Lower leg skin (tissue), 3 donors: ENCODE measurements at regions not wholly inside any gene's neighbourhood (a gene's known extent, or its start where the extent isn't known, plus 50 kb on each side); places are given as distances from the start of the nearest gene placed in this dataset.
"Not testable (repeated sequence)": the region's sequence is repeated elsewhere in the genome, so short reads cannot be mapped to it uniquely, and the experiment has no call there.

Experiments used
- POLR2A ChIP-seq, 2 donors: fragments of 450-650 bp; IDR thresholded peaks; one replicate each; pipeline ENCODE4 v1.6.1; 2016 to 2017; ENCODE audit warnings: antibody characterized with exemption in 2 of 2, mild to moderate bottlenecking in 1 of 2, moderate library complexity in 1 of 2
- TF ChIP-seq, protein P1 (sequence below), 3 donors: fragments of 450-650 bp; IDR thresholded peaks; one replicate each; pipeline ENCODE4 v1.5.1; 2016; ENCODE audit warnings: antibody characterized with exemption in 3 of 3, mild to moderate bottlenecking in 3 of 3, moderate library complexity in 2 of 3

- TF ChIP-seq, protein P1, sequence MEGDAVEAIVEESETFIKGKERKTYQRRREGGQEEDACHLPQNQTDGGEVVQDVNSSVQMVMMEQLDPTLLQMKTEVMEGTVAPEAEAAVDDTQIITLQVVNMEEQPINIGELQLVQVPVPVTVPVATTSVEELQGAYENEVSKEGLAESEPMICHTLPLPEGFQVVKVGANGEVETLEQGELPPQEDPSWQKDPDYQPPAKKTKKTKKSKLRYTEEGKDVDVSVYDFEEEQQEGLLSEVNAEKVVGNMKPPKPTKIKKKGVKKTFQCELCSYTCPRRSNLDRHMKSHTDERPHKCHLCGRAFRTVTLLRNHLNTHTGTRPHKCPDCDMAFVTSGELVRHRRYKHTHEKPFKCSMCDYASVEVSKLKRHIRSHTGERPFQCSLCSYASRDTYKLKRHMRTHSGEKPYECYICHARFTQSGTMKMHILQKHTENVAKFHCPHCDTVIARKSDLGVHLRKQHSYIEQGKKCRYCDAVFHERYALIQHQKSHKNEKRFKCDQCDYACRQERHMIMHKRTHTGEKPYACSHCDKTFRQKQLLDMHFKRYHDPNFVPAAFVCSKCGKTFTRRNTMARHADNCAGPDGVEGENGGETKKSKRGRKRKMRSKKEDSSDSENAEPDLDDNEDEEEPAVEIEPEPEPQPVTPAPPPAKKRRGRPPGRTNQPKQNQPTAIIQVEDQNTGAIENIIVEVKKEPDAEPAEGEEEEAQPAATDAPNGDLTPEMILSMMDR (IDR thresholded peaks at IDR 0.05) = not testable (repeated sequence)
- not testable (repeated sequence) for TF ChIP-seq POLR2A (IDR thresholded peaks at IDR 0.05)
Measured at GRCh38 chr3:81812098-81812497, 50.7 kb upstream of the GBE1 start.
